Sigmoid colon (tissue), 6 donors: ENCODE measurements at regions not wholly inside any gene's neighbourhood (a gene's known extent, or its start where the extent isn't known, plus 50 kb on each side); places are given as distances from the start of the nearest gene placed in this dataset.

Experiments
- DNase-seq: peaks from one replicate; pipeline ENCODE4 v3.0.0-alpha.2; 2019
- H3K27ac ChIP-seq, 4 donors: fragments of 200-600 bp; sonication (generic); one replicate each; pipeline ENCODE4 v1.5.1; 2016 to 2019; ENCODE audit warnings: mild to moderate bottlenecking in 1 of 4
- H3K27me3 ChIP-seq, 3 donors: fragments of 200-600 bp; sonication (generic); one replicate each; pipeline ENCODE4 v1.5.1; 2019; ENCODE audit warnings: mild to moderate bottlenecking in 1 of 3
- H3K36me3 ChIP-seq, 4 donors: fragments of 200-600 bp; sonication (generic); one replicate each; pipeline ENCODE4 v1.5.1; 2016 to 2019
- H3K4me1 ChIP-seq, 4 donors: fragments of 200-600 bp; sonication (generic); one replicate each; pipeline ENCODE4 v1.5.1; 2017 to 2019
- H3K4me3 ChIP-seq, 4 donors: fragments of 200-600 bp; sonication (generic); one replicate each; pipeline ENCODE4 v1.5.1; 2017 to 2019; ENCODE audit warnings: mild to moderate bottlenecking in 2 of 4, moderate library complexity in 1 of 4
- H3K9me3 ChIP-seq, 4 donors: fragments of 200-600 bp in 3 of 4; sonication (generic) in 3 of 4; one replicate each; pipeline versions ENCODE4 v1.5.1 to v1.6.1; 2013 to 2019
- EP300 ChIP-seq, 4 donors: sonication (generic); formaldehyde crosslinking; IDR thresholded peaks; one replicate each; pipeline ENCODE4 v1.6.1; 2017; ENCODE audit warnings: antibody characterized with exemption in 4 of 4
- POLR2A ChIP-seq, 2 donors: fragments of 450-650 bp; IDR thresholded peaks; one replicate each; pipeline ENCODE4 v1.6.1; 2016; ENCODE audit warnings: antibody characterized with exemption in 2 of 2, mild to moderate bottlenecking in 2 of 2, moderate library complexity in 2 of 2
- POLR2AphosphoS5 ChIP-seq, 4 donors: sonication (generic); formaldehyde crosslinking; IDR thresholded peaks; one replicate each; pipeline ENCODE4 v1.6.1; 2017; ENCODE audit warnings: antibody characterized with exemption in 4 of 4
- WGBS, 2 donors: extraction: QIAGEN DNeasy Blood & Tissue Kit; methylation state at CpG; one replicate each; pipeline ENCODE4 v1.1.7; 2013; 5-methylcytosine and 5-hydroxymethylcytosine counted together
- intact Hi-C: fragments of 100-400 bp; cut with DNase I; formaldehyde crosslinking; loops from one replicate; pipeline ENCODE4 v1.15.1; 2023
- TF ChIP-seq, protein P1 (sequence below), 4 experiments: fragments of 450-650 bp in 3 of 4; fragments of 200-600 bp in 1 of 4; IDR thresholded peaks; one replicate each; pipeline ENCODE4 v1.5.1; 2016 to 2019; ENCODE audit warnings: antibody characterized with exemption in 4 of 4, mild to moderate bottlenecking in 3 of 4, moderate library complexity in 2 of 4
- donor health status: healthy with polysubstance abuse.
- donor health status: healthy.

DNA sequence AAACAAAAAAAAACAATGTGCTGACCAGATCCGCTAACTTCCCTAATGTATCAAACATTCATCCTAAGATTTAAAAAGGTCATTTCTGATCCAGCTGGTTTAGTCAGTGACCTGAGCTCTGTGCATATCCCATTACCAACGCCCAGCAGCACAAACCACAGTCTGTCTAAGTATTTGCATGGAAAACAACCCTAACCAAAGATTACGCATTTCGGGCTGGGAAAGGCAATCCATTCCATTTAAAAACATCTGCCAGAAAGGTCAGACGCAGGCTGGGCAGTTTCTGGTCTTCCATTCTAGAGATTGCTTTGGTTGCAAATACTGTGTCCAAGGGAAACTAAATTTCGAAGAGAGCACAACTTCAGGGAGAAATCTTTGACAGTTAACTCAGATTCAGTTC is 234.9 kb downstream of the FLRT2 start:
- H3K27me3 ChIP-seq: no peaks in the 10 kb centered on the region
- no peaks in the 10 kb centered on the region for H3K4me1 ChIP-seq
- no peaks in the 10 kb centered on the region for H3K36me3 ChIP-seq
- TF ChIP-seq EP300 (IDR thresholded peaks at IDR 0.05): no peak
- no peak for TF ChIP-seq POLR2AphosphoS5 (IDR thresholded peaks at IDR 0.05)
- TF ChIP-seq, protein P1, sequence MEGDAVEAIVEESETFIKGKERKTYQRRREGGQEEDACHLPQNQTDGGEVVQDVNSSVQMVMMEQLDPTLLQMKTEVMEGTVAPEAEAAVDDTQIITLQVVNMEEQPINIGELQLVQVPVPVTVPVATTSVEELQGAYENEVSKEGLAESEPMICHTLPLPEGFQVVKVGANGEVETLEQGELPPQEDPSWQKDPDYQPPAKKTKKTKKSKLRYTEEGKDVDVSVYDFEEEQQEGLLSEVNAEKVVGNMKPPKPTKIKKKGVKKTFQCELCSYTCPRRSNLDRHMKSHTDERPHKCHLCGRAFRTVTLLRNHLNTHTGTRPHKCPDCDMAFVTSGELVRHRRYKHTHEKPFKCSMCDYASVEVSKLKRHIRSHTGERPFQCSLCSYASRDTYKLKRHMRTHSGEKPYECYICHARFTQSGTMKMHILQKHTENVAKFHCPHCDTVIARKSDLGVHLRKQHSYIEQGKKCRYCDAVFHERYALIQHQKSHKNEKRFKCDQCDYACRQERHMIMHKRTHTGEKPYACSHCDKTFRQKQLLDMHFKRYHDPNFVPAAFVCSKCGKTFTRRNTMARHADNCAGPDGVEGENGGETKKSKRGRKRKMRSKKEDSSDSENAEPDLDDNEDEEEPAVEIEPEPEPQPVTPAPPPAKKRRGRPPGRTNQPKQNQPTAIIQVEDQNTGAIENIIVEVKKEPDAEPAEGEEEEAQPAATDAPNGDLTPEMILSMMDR (IDR thresholded peaks at IDR 0.05): no peak
- no peak for TF ChIP-seq POLR2A (IDR thresholded peaks at IDR 0.05)
- H3K9me3 ChIP-seq: no peaks in the 10 kb centered on the region
- DNase-seq: no peak
- WGBS, 2 donors: 62 to 83% methylated on average over 6 of the region's 6 CpGs
- H3K27ac ChIP-seq: no peak overlapping the region
- no peak overlapping the region for H3K4me3 ChIP-seq
- intact Hi-C loops: no loop called here

DNA sequence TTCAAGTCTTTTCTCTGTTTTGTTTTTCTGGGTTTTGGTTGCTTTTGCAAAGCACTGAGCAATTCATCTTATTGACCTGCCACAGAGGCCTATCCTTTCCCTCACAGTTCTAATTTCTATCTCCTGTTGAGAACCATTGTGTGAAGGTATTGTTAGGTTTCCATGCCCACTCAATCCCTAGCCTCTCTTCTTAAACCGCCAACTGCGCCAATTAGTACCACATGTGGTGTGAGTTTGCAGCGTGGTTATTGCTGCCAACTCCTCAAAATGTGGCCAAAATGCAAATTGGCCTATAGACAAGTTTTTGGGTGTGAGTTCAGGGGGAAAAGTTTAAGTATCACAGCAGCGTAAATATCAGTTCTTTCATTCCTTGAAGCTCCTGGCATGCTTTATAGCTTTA is 232.6 kb downstream of the FLRT2 start:
- H3K9me3 ChIP-seq: no peaks in the 10 kb centered on the region
- 77 to 85% methylated on average over 4 of the region's 4 CpGs for WGBS, 2 donors
- H3K4me1 ChIP-seq: no peaks in the 10 kb centered on the region
- TF ChIP-seq, protein P1 (IDR thresholded peaks at IDR 0.05): no peak
- TF ChIP-seq POLR2A (IDR thresholded peaks at IDR 0.05) (no peak), EP300 (IDR thresholded peaks at IDR 0.05) (no peak), POLR2AphosphoS5 (IDR thresholded peaks at IDR 0.05) (no peak)
- intact Hi-C loops: no loop called here
- no peak overlapping the region for H3K27ac ChIP-seq
- H3K4me3 ChIP-seq: no peak overlapping the region
- no peaks in the 10 kb centered on the region for H3K36me3 ChIP-seq
- H3K27me3 ChIP-seq: no peaks in the 10 kb centered on the region
- no peak for DNase-seq

DNA sequence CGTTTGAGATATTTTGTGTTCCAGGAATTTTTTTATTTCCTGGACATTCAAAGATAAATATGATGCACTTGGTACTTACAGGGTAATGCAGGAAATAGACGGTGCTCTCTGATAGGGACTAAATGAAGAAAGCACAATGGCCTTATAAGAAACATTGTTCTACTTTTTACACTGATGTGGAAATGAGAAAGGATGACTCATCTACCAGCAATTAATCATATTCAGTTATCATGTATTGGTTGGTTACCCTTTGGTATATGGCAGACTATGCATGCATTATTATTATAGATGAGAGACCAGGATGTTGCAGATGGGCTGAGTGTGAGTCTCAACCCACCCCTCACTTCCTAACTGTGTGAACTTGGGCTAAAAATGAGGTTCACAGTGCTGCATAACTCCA is 222.2 kb downstream of the FLRT2 start:
- Histone ChIP-seq H3K27me3 (no peaks in the 10 kb centered on the region), H3K9me3 (no peaks in the 10 kb centered on the region), H3K4me3 (no peak overlapping the region), H3K4me1 (no peaks in the 10 kb centered on the region), H3K36me3 (no peaks in the 10 kb centered on the region), H3K27ac (no peak overlapping the region)
- 57 to 82% methylated on average over 2 of the region's 2 CpGs for WGBS, 2 donors
- TF ChIP-seq POLR2AphosphoS5 (IDR thresholded peaks at IDR 0.05) (no peak), POLR2A (IDR thresholded peaks at IDR 0.05) (no peak), EP300 (IDR thresholded peaks at IDR 0.05) (no peak)
- TF ChIP-seq, protein P1 (IDR thresholded peaks at IDR 0.05): no peak
- DNase-seq: no peak
- intact Hi-C loops: no loop called here

DNA sequence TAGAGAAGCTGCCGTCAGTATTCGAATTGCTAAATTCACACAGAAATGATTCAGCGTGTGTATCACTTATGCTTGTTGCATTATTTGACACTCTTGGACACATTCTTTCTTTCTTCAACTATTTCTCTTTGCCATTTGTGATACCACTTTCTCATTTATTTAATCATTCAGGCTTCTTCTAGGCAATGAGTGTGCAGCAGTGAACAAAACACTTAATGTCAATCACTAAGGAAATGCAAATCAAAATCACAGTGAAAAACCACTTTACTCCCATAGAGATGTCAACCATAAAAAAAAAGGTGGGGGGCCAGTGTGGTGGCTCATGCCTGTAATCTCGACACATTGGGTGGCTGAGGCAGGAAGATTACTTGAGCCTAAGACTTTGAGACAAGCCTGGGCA is 214.6 kb downstream of the FLRT2 start:
- Histone ChIP-seq H3K36me3 (no peaks in the 10 kb centered on the region), H3K27me3 (no peaks in the 10 kb centered on the region), H3K4me1 (no peaks in the 10 kb centered on the region), H3K27ac (no peak overlapping the region), H3K4me3 (no peak overlapping the region), H3K9me3 (no peaks in the 10 kb centered on the region)
- TF ChIP-seq EP300 (IDR thresholded peaks at IDR 0.05): no peak
- DNase-seq: no peak
- intact Hi-C loops: no loop called here
- WGBS, 2 donors: 80 to 91% methylated on average over 4 of the region's 4 CpGs

DNA sequence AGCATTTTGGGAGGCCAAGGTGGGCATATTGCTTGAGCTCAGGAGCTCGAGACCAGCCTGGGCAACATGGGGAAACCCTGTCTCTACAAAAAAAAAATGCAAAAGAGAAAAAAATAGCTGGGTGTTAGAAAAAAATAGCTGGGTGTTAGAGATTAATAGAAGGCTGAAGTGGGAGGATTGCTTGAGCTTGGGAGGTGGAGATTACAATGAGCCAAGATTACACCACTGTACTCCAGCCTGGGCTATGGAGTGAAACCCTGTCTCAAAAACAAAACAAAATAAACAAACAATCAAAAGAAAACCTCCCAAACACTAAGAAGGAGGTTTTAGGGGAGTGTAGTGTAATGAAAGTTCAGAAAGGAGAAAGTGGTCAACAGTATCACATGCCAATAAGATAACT is 202.1 kb downstream of the FLRT2 start:
- DNase-seq: no peak
- peak overlapping the region in 1 of 4 donors; percentile 8 for H3K27ac ChIP-seq
- WGBS, 2 donors: 15 to 49% methylated on average over 1 of the region's 1 CpG
- no peaks in the 10 kb centered on the region for H3K36me3 ChIP-seq
- no peak for TF ChIP-seq POLR2A (IDR thresholded peaks at IDR 0.05)
- TF ChIP-seq, protein P1 (IDR thresholded peaks at IDR 0.05): no peak
- TF ChIP-seq POLR2AphosphoS5 (IDR thresholded peaks at IDR 0.05): no peak
- TF ChIP-seq EP300 (IDR thresholded peaks at IDR 0.05): no peak
- intact Hi-C loops: no loop called here
- no peaks in the 10 kb centered on the region for H3K27me3 ChIP-seq
- no peaks in the 10 kb centered on the region for H3K4me1 ChIP-seq
- no peaks in the 10 kb centered on the region for H3K9me3 ChIP-seq
- H3K4me3 ChIP-seq: no peak overlapping the region
